ENCODE measurements at regions not wholly inside any gene's neighbourhood (a gene's known extent, or its start where the extent isn't known, plus 50 kb on each side); places are given as distances from the start of the nearest gene placed in this dataset.

DNA sequence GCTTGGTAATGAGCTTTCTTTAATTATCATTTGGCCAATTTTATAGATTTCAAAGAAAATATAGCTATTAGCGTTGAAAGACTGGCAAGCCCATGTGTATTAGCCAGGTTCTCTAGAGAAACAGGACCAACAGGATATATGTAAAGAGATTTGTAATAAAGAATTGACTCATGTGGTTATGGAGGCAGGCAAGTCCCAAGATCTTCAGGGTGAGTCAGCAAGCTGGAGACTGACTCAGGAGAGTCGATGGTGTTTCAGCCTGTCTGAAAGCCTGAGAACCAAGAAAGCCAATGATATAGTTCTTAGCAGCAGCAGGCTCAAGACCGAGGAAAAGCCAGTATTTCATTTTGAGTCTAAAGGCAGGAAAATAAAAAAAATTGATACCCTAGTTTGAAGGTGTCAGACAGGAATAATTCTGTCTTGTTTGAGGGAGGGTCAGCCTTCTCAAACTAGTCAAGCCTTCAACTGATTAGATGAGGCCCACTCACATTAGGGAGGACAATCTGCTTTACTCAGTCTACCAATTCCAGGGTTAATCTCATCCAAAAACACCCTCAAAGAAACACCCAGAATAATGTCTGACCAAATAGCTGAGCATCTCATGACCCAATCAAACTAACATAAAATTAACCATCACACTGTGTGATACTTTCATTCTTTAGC is 78.3 kb upstream of the CRIM1 start:
- Histone ChIP-seq H3K4me3 (no peak overlapping the region), H3K27me3 (no peaks in the 10 kb centered on the region), H3K9me3 (peaks cover 0 to 11% (median 5%) of the 10 kb centered on the region in 3 donors), H3K27ac (peak overlapping the region in 2 of 4 donors; percentile 47 to 49), H3K36me3 (no peaks in the 10 kb centered on the region), H3K4me1 (peaks cover 0 to 18% (median 0%) of the 10 kb centered on the region in 3 donors)
- TF ChIP-seq, protein P1, sequence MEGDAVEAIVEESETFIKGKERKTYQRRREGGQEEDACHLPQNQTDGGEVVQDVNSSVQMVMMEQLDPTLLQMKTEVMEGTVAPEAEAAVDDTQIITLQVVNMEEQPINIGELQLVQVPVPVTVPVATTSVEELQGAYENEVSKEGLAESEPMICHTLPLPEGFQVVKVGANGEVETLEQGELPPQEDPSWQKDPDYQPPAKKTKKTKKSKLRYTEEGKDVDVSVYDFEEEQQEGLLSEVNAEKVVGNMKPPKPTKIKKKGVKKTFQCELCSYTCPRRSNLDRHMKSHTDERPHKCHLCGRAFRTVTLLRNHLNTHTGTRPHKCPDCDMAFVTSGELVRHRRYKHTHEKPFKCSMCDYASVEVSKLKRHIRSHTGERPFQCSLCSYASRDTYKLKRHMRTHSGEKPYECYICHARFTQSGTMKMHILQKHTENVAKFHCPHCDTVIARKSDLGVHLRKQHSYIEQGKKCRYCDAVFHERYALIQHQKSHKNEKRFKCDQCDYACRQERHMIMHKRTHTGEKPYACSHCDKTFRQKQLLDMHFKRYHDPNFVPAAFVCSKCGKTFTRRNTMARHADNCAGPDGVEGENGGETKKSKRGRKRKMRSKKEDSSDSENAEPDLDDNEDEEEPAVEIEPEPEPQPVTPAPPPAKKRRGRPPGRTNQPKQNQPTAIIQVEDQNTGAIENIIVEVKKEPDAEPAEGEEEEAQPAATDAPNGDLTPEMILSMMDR (IDR thresholded peaks at IDR 0.05) = no peak
- TF ChIP-seq POLR2A (IDR thresholded peaks at IDR 0.05) = no peak
- WGBS, 2 donors = 23 to 50% methylated on average over 3 of the region's 3 CpGs
- no peak for DNase-seq
- intact Hi-C loops (cut with DNase I) = no loop called here

DNA sequence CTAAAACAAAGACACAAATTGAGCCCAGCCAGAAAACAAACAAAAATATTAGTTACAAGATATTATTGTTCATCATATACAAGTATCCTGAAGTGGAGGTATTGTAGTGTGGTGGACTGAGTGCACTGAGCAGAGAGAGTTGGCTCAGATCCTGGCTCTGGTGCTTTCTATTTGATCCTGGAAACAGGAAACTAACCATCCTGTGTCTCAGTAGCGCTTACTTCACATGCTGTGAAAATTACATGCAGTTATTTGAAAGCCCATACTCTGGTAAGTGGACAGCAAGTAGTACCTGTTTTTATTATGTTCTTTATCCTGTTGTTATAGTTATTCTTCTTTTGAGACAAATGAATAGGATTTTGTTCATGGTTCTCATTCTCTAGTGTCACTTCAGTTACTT is 84.3 kb upstream of the CRIM1 start:
- no peaks in the 10 kb centered on the region for H3K36me3 ChIP-seq
- no peak for DNase-seq
- WGBS, 2 donors = 70 to 78% methylated on average over 1 of the region's 1 CpG
- H3K4me3 ChIP-seq = no peak overlapping the region
- H3K27ac ChIP-seq = no peak overlapping the region
- no peaks in the 10 kb centered on the region for H3K4me1 ChIP-seq
- intact Hi-C loops (cut with DNase I) = no loop called here
- no peak for TF ChIP-seq POLR2A (IDR thresholded peaks at IDR 0.05)
- TF ChIP-seq, protein P1 (IDR thresholded peaks at IDR 0.05) = no peak
- H3K9me3 ChIP-seq = no peaks in the 10 kb centered on the region
- H3K27me3 ChIP-seq = no peaks in the 10 kb centered on the region

DNA sequence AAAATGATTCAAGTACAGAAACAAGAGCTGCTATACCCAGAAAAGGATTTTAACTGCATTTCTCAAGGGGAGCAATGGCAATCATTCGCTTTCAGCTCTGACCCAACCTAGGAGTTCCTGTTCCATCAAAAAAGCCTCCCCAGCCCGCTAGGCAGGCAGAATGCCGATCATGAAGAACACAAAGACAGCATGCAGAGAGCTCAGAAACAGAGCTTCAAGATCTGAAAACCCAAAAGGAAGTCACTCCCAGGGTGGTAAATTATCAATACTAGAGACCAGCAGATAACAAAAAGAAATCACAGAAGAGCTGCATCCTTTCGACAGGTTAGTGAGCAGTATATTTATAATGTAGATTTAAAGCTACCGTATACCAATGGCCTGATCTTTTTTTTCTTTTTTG is 84.8 kb upstream of the CRIM1 start:
- intact Hi-C loops (cut with DNase I) = no loop called here
- H3K27ac ChIP-seq = no peak overlapping the region
- H3K9me3 ChIP-seq = no peaks in the 10 kb centered on the region
- H3K36me3 ChIP-seq = no peaks in the 10 kb centered on the region
- TF ChIP-seq POLR2A (IDR thresholded peaks at IDR 0.05) = no peak
- TF ChIP-seq, protein P1 (IDR thresholded peaks at IDR 0.05) = no peak
- H3K4me3 ChIP-seq = no peak overlapping the region
- H3K27me3 ChIP-seq = no peaks in the 10 kb centered on the region
- no peaks in the 10 kb centered on the region for H3K4me1 ChIP-seq
- WGBS, 2 donors = 56 to 80% methylated on average over 5 of the region's 5 CpGs
- no peak for DNase-seq

DNA sequence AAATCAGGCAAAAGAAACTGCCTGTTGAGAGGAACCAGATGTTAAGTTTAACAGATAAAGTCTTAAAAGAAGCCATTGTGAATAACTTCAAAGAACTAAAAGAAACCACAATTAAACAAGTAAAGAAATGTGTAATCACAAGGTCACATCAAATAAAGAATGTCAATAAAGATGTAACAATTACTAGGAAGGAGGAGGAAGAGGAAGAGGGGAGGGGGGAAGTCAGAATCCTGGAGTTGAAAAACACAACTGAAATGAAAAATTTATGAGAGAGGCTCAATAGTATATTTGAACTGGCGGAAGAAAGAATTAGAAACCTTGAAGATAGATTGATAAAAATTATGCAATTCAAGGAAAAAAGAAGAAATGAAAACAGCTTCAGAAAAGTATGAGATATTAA is 88.4 kb upstream of the CRIM1 start:
- no peaks in the 10 kb centered on the region for H3K27me3 ChIP-seq
- intact Hi-C loops (cut with DNase I) = no loop called here
- DNase-seq = no peak
- no peak overlapping the region for H3K4me3 ChIP-seq
- WGBS, 2 donors = 91 to 97% methylated on average over 1 of the region's 1 CpG
- H3K4me1 ChIP-seq = no peaks in the 10 kb centered on the region
- no peaks in the 10 kb centered on the region for H3K36me3 ChIP-seq
- H3K9me3 ChIP-seq = no peaks in the 10 kb centered on the region
- no peak for TF ChIP-seq POLR2A (IDR thresholded peaks at IDR 0.05)
- TF ChIP-seq, protein P1 (IDR thresholded peaks at IDR 0.05) = no peak
- no peak overlapping the region for H3K27ac ChIP-seq

DNA sequence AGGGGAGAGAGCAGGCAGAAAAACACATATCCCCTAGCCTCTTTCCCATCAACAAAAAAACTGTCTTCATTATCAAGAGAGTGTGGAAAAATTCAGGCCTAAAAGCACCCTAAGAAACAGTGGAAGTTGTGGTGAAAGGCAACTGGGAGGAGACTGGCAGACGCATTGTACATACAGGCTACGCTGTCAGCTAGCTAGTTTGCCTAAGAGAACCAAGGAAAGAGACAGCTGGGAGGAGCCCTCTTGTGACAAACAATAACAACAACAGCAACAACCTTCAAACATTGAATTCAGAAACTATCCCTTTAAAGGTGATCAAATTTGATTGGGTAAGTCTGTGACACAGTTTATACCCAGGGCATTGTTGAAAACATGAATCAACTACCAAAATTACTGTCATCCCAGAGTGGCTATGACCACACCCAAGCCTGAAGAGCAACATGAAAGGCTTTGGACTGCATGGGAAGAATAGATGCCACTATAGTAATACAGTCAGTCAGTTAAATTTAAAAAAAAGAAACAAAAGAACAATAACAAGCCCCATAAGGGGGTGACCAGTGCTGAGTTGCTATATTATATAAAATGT is 88.9 kb upstream of the CRIM1 start:
- Histone ChIP-seq H3K9me3 (no peaks in the 10 kb centered on the region), H3K27me3 (no peaks in the 10 kb centered on the region), H3K36me3 (no peaks in the 10 kb centered on the region), H3K4me3 (no peak overlapping the region), H3K27ac (no peak overlapping the region), H3K4me1 (no peaks in the 10 kb centered on the region)
- no peak for DNase-seq
- WGBS, 2 donors = 89 to 95% methylated on average over 2 of the region's 2 CpGs
- TF ChIP-seq POLR2A (IDR thresholded peaks at IDR 0.05) = no peak
- TF ChIP-seq, protein P1 (IDR thresholded peaks at IDR 0.05) = no peak
- intact Hi-C loops (cut with DNase I) = no loop called here
